ENCODE measurements at regions not wholly inside any gene's neighbourhood (a gene's known extent, or its start where the extent isn't known, plus 50 kb on each side); places are given as distances from the start of the nearest gene placed in this dataset.

GRCh38 chr11:28636033-28636432 lies 527.8 kb downstream of the METTL15 start:
- no peak for TF ChIP-seq CTCF (IDR thresholded peaks at IDR 0.05; ENCODE audit: low read depth, low read length, missing control alignments)
- H3K4me3 ChIP-seq (replicated peaks; ENCODE audit: low read depth, low read length) = no peak overlapping the region
- DNase-seq (ENCODE audit: extremely low read depth, low read depth) = peak; percentile 43

GRCh38 chr11:28632338-28632737 lies 524.1 kb downstream of the METTL15 start:
- DNase-seq (ENCODE audit: extremely low read depth, low read depth) = no peak
- no peak for TF ChIP-seq CTCF (IDR thresholded peaks at IDR 0.05; ENCODE audit: low read depth, low read length, missing control alignments)
- H3K4me3 ChIP-seq (replicated peaks; ENCODE audit: low read depth, low read length) = no peak overlapping the region

GRCh38 chr11:28631148-28631547 lies 523.0 kb downstream of the METTL15 start:
- H3K4me3 ChIP-seq (replicated peaks; ENCODE audit: low read depth, low read length) = no peak overlapping the region
- no peak for DNase-seq (ENCODE audit: extremely low read depth, low read depth)
- no peak for TF ChIP-seq CTCF (IDR thresholded peaks at IDR 0.05; ENCODE audit: low read depth, low read length, missing control alignments)

- no peak overlapping the region for H3K4me3 ChIP-seq (replicated peaks; ENCODE audit: low read depth, low read length)
Measured at GRCh38 chr11:28629235-28629634, 521.0 kb downstream of the METTL15 start.

GRCh38 chr11:28628412-28628811 lies 520.2 kb downstream of the METTL15 start:
- H3K4me3 ChIP-seq (replicated peaks; ENCODE audit: low read depth, low read length) = no peak overlapping the region
- TF ChIP-seq CTCF (IDR thresholded peaks at IDR 0.05; ENCODE audit: low read depth, low read length, missing control alignments) = no peak
- no peak for DNase-seq (ENCODE audit: extremely low read depth, low read depth)

More at GRCh38 chr11:28629235-28629634, 521.0 kb downstream of the METTL15 start:
- no peak for DNase-seq (ENCODE audit: extremely low read depth, low read depth)
- no peak for TF ChIP-seq CTCF (IDR thresholded peaks at IDR 0.05; ENCODE audit: low read depth, low read length, missing control alignments)

GRCh38 chr11:28627690-28628255 lies 519.6 kb downstream of the METTL15 start:
- TF ChIP-seq CTCF (IDR thresholded peaks at IDR 0.05; ENCODE audit: low read depth, low read length, missing control alignments) = no peak
- DNase-seq (ENCODE audit: extremely low read depth, low read depth) = no peak
- H3K4me3 ChIP-seq (replicated peaks; ENCODE audit: low read depth, low read length) = no peak overlapping the region

GRCh38 chr11:28625532-28625931 lies 517.3 kb downstream of the METTL15 start:
- H3K4me3 ChIP-seq (replicated peaks; ENCODE audit: low read depth, low read length) = no peak overlapping the region
- DNase-seq (ENCODE audit: extremely low read depth, low read depth) = no peak
- no peak for TF ChIP-seq CTCF (IDR thresholded peaks at IDR 0.05; ENCODE audit: low read depth, low read length, missing control alignments)
